ENCODE measurements at regions not wholly inside any gene's neighbourhood (a gene's known extent, or its start where the extent isn't known, plus 50 kb on each side); places are given as distances from the start of the nearest gene placed in this dataset.

GRCh38 chr1:221085701-221086375, 206.6 kb downstream of the HLX start:
- no peak overlapping the region for H3K4me3 ChIP-seq (ENCODE audit: low read depth, low read length)
- TF ChIP-seq, protein P1, sequence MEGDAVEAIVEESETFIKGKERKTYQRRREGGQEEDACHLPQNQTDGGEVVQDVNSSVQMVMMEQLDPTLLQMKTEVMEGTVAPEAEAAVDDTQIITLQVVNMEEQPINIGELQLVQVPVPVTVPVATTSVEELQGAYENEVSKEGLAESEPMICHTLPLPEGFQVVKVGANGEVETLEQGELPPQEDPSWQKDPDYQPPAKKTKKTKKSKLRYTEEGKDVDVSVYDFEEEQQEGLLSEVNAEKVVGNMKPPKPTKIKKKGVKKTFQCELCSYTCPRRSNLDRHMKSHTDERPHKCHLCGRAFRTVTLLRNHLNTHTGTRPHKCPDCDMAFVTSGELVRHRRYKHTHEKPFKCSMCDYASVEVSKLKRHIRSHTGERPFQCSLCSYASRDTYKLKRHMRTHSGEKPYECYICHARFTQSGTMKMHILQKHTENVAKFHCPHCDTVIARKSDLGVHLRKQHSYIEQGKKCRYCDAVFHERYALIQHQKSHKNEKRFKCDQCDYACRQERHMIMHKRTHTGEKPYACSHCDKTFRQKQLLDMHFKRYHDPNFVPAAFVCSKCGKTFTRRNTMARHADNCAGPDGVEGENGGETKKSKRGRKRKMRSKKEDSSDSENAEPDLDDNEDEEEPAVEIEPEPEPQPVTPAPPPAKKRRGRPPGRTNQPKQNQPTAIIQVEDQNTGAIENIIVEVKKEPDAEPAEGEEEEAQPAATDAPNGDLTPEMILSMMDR (IDR thresholded peaks at IDR 0.05; ENCODE audit: insufficient read depth, low read length), result no peak
- no peak for DNase-seq (ENCODE audit: low read depth)

DNA sequence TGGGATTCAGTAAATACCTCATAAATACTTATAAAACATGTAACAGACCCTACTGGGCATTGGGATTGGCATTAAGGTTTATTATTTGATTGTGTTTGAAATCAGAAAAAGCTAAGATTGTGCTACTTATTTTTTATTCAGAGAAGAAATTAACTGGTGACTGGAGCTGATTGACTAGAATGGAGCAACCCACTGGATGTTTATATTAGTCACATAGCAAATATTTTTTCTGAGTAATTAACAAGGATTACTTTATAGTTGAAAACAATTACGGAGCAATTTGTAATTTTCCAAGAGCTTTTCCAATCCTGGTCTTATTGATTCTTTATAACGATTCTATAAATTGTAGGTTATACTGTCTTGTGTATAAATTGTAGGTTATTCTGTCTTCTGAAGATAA, 208.7 kb downstream of the HLX start:
- no peak overlapping the region for H3K4me3 ChIP-seq (ENCODE audit: low read depth, low read length)
- TF ChIP-seq, protein P1 (IDR thresholded peaks at IDR 0.05; ENCODE audit: insufficient read depth, low read length), result no peak
- DNase-seq (ENCODE audit: low read depth), result no peak

GRCh38 chr1:221089273-221089672, 210.0 kb downstream of the HLX start:
- H3K4me3 ChIP-seq (ENCODE audit: low read depth, low read length), result no peak overlapping the region
- peak; percentile 40 for DNase-seq (ENCODE audit: low read depth)
- TF ChIP-seq, protein P1 (IDR thresholded peaks at IDR 0.05; ENCODE audit: insufficient read depth, low read length), result no peak

DNA sequence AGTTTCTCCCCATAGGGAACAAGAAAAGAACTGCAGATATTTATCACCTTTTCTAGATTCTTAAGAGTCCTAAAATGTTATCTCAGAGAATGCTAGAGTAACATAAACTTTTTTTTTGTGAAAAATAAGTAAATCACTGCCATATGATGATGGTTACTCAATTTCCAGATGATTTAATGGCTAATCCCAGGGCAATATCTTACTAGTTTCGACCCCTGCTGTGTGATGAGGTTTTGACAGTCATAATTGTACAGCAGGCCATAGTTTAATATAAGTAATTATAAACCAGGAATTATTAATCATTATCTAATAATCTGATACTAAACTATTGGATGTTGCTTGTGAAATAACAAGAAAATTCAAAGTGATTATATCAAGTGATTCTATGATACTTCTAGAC, 210.6 kb downstream of the HLX start:
- TF ChIP-seq, protein P1 (IDR thresholded peaks at IDR 0.05; ENCODE audit: insufficient read depth, low read length), result no peak
- DNase-seq (ENCODE audit: low read depth), result no peak
- no peak overlapping the region for H3K4me3 ChIP-seq (ENCODE audit: low read depth, low read length)

DNA sequence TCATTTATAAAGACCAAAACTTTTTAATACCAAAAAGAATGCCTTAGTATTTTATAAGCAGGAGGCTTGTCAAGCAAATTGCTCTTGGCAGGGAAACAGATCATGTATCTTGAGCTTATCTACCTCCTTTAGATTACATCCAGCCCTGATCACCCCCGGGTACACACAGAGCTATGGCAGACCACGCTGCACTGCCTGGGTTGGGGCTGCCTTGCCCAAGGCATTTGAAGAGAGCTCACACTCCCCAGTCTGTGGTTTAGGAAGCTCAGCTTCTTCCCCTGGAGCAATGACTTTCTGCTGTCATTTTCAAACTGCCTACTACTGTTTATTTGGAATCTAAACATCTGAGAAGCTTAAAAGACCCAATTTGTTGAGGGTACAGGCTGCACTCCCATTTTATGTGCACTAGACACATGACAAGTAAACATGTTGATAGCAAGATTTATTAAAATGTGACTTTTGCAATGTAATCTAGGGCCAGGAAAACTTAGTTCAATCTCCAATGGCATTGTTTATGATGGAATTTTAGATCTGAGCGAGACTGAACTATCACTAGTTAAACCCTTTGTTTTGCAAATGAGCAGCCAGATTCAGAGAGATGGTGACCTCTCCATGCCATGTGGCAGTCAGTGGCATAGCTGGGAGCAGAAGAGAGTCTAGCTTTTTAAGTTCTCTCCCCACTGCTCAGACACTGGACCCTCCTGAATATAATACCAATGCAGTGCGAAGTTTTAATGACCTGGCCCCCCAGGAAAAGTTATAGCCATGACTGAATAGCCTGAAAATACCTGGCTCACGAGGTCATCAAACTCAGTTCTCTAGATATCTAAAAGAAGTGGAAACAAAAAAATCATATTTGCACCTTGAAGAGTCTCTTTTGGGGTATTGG, 214.9 kb downstream of the HLX start:
- TF ChIP-seq, protein P1 (IDR thresholded peaks at IDR 0.05; ENCODE audit: insufficient read depth, low read length), result no peak
- H3K4me3 ChIP-seq (ENCODE audit: low read depth, low read length), result no peak overlapping the region
- no peak for DNase-seq (ENCODE audit: low read depth)

- TF ChIP-seq, protein P1 (IDR thresholded peaks at IDR 0.05; ENCODE audit: insufficient read depth, low read length), result no peak
- peak; percentile 73 for DNase-seq (ENCODE audit: low read depth)
- no peak overlapping the region for H3K4me3 ChIP-seq (ENCODE audit: low read depth, low read length)
Observed at GRCh38 chr1:221097479-221098281, 218.4 kb downstream of the HLX start.

All from fibroblast of the aortic adventitia (primary cell).